ENCODE measurements at regions not wholly inside any gene's neighbourhood (a gene's known extent, or its start where the extent isn't known, plus 50 kb on each side); places are given as distances from the start of the nearest gene placed in this dataset.

- no peak for DNase-seq
Observed at GRCh38 chr1:88035578-88035977, 648.5 kb upstream of the PKN2 start.

- no peak for DNase-seq
Observed at GRCh38 chr1:88036345-88037014, 647.6 kb upstream of the PKN2 start.

- no peak for DNase-seq
Observed at GRCh38 chr1:88039240-88039639, 644.8 kb upstream of the PKN2 start.

GRCh38 chr1:88043834-88044233 is 640.2 kb upstream of the PKN2 start:
- no peak for DNase-seq

- no peak for DNase-seq
Observed at GRCh38 chr1:88052167-88052566, 631.9 kb upstream of the PKN2 start.

- DNase-seq = no peak
Observed at GRCh38 chr1:88053065-88053464, 631.0 kb upstream of the PKN2 start.

- no peak for DNase-seq
Observed at GRCh38 chr1:88056881-88057280, 627.2 kb upstream of the PKN2 start.

- DNase-seq = no peak
Observed at GRCh38 chr1:88058205-88058604, 625.9 kb upstream of the PKN2 start.

GRCh38 chr1:88060112-88060673 is 623.9 kb upstream of the PKN2 start:
- DNase-seq = no peak

GRCh38 chr1:88060750-88061491 is 623.2 kb upstream of the PKN2 start:
- no peak for DNase-seq

- no peak for DNase-seq
Observed at GRCh38 chr1:88061492-88062177, 622.4 kb upstream of the PKN2 start.

- DNase-seq = no peak
Observed at GRCh38 chr1:88062650-88063153, 621.4 kb upstream of the PKN2 start.

GRCh38 chr1:88063605-88064004 is 620.5 kb upstream of the PKN2 start:
- no peak for DNase-seq

GRCh38 chr1:88068407-88068960 is 615.6 kb upstream of the PKN2 start:
- DNase-seq = no peak

- no peak for DNase-seq
Observed at GRCh38 chr1:88070956-88071355, 613.1 kb upstream of the PKN2 start.

- no peak for DNase-seq
Observed at GRCh38 chr1:88074661-88075060, 609.4 kb upstream of the PKN2 start.

- DNase-seq = no peak
Observed at GRCh38 chr1:88075813-88076212, 608.3 kb upstream of the PKN2 start.

GRCh38 chr1:88079036-88079435 is 605.0 kb upstream of the PKN2 start:
- no peak for DNase-seq

GRCh38 chr1:88080875-88081274 is 603.2 kb upstream of the PKN2 start:
- no peak for DNase-seq

- no peak for DNase-seq
Observed at GRCh38 chr1:88088481-88088880, 595.6 kb upstream of the PKN2 start.

GRCh38 chr1:88089961-88090360 is 594.1 kb upstream of the PKN2 start:
- DNase-seq = no peak

- DNase-seq = no peak
Observed at GRCh38 chr1:88098881-88099280, 585.2 kb upstream of the PKN2 start.

- no peak for DNase-seq
Observed at GRCh38 chr1:88101041-88101440, 583.0 kb upstream of the PKN2 start.
